IPS DF 4.7 (cell line): ENCODE measurements at regions not wholly inside any gene's neighbourhood (a gene's known extent, or its start where the extent isn't known, plus 50 kb on each side); places are given as distances from the start of the nearest gene placed in this dataset.

ENCODE experiments used
- DNase-seq: peaks from one replicate; pipeline ENCODE4 v3.0.0-alpha.2; 2013; ENCODE audit warnings: low spot score; ENCODE audit errors: extremely low read depth

DNA sequence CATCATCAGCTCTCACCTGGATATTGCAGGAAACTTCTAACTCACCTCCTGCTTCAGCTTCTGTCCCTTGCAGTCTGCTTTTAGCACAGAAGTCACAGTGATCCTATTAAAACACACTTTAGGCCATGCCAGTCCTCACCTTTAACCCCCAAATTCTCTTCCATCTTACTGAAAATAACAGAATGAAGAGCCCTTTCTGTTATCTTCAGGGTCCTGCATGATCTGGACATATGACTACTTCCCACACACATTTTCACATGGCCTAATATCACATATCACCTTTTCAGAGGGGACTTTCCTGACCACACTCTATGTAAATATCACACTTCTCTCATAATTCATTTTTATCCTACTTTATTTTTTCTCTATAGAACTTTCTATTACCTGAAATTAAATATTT is 550.6 kb upstream of the CLINT1 start:
- DNase-seq = no peak

DNA sequence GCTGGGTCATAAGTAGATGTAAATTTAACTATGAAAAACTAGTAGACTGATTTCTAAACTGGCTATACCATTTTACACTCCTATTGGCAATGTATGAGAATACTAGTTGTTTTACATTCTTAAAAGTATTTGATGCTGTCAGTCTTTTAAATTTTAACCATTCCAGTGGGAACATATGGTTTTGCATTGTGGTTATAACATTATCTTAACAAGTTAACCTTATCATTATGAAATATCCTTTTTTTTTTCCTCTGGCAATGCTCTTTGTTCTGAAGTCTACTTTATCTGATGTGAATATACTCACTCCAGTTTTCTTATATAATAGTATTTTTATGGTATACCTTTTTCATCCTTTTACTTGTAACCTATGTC is 548.9 kb upstream of the CLINT1 start:
- DNase-seq = no peak

DNA sequence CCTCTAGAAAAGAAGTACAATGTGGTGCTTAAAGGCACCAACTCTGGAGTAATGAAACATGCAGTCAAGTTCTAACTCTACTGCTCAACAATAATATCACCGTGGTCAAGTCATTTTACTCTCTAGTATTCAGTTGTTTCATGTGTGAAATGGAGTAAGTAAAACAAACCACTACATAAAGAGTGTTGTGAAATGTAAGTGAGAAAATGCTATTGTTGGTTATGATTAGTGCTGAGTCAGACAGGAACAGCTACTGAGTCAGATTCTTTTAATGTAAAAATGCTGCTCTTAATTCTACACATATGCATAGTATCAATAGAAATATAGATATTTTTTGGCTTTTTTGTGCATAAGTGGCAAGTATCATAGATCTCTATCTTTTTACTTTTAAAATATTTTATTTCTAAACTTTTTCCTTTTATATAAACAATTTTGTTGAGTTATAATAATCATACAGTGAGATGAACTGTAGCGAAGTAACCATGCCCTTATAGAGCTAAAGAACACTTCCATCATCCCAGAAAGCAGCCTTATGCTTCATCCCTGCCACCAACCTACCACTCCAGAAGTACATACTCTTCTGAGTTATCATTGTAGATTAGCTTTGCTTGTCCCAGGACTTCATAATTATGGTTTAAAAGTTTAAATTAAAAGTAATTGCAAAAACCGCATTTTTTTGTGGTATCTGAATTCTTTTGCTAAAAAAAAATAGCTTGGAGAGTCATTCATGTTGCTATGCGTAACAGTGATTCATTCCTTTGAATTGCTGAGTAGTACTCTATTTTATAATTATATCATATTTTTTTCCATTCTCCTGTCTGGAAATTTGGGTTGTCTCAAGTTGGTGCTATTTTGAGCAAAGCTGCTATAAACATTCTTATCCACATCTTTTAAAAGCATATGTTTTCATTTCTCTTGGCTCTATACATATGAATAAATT is 548.2 kb upstream of the CLINT1 start:
- DNase-seq = no peak

DNA sequence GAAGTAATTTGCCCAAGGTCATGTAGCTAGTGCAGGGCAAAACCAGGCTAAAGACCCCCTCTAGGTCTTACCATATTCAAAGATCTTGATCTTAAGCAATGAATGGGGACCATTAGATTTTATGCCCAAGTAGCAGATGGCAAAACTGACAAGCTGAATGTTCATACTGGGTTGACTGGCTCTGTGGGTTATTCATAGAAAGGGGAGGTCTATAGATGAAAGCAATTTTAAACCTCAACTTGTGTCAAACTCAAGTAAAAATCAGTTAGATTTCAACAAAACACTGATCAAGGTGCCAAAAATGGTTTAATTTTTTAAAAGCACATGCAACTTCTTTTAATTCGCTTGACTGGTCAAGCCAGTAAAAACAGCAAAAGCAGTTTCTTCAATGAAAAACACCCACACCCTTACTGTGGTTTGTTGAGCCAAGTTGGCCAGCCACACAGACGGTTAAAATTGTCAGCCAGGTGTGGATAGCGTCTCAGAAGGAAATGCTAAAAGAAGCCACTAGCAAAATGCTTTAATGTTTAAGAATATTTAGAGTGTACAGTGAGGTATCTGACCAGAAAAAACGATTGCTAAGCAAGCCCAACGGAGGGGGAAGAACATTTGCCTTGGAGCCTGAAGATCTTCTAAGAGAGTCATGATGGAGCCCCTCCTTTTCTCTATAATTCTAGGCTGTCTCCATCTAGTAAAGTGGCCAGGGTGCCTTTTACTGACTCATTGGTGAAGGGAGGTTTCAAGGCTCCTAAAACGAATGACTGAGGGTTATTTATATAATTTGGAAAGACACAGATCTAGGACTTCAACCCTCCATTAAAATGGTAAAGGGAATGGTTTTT is 539.6 kb upstream of the CLINT1 start:
- DNase-seq = no peak

DNA sequence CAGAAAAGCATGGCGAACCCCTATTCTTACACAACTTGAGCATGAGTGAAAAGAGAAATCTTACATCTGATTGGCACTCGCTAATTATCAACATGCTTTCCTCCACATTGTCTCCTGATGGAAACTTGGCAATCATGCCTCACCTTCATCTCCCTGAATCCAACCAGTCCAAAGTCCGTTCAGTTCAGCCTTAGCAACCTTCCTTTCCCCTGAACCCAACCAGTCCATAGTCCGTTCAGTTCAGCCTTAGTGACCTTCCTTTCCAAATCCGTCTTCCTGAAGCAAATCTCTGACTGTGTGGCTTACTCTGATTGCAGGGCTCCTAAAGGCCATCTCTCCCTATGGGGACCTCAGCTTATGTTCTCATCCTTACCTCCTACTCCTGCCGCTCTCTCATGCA is 538.3 kb upstream of the CLINT1 start:
- DNase-seq = no peak

DNA sequence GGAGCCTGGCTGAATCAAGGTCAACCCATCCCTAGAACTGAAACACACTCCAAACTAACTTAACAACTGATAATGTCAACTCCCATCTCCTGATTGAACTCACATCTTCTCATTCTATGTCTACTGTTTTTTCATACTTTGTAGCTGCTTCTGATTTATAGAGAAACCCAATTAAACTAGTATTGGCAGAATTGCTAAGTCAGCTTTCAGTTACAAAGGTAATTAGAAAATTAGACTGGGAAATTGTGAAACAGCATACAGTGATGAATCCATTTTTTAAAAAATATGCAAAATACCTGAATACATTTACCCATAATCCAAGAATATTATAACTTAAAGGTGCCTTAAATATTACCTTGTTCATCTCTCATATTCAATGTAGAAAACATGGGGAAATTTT is 535.2 kb upstream of the CLINT1 start:
- no peak for DNase-seq

DNA sequence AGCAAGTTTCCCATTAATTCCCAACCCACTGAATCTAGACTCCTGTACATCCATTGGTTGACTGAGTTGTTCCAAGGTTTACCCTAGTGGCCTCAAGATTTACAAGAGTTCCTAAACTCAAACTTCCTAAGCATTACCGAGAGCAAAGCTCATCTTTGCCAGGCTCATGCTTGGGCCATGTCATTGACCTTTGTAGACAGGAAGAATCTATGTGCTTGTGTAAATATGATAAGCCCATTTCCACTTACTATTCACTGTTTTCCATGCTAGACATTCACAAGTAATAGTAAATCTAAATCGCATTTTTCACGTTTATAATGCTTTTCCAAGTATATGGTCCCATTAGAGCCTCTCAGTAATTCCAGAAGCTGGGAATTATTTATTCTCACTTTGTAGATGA is 534.5 kb upstream of the CLINT1 start:
- DNase-seq = no peak

DNA sequence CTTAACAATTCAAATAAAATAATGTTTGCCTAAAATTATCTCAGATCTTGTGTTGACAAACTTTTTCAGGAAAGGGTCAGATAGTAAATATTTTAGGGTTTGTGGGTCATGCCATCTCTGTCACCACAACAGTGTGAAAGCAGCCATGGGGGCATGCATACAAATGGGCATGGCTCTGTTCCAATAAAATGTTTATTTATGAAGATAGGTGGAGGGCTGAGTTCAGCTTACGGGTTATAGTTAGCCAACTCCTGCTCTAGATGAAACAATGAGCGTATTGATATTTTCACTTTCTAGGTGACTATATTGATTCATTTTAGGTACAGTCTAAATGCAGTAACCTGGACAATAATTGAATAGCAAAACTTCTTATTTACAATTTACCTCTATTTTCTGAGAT is 533.8 kb upstream of the CLINT1 start:
- no peak for DNase-seq

DNA sequence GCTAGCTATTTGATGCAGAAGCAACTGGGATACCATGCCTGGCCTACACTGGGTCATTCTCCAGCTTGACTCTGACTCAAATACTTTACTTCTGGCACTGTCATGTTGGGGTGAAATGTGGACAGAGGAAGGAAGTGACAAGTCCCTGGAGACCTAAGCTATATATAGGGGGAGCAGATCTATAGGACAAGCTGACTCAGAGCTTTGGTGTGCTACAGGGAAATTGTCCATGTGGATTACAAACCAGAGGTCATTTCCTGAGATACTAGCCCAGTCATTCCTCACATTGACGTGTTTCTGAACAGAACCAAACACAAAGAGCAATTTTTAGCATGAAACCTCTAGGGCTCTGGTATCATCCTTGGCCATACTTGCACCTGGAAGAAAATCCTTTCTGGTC is 531.6 kb upstream of the CLINT1 start:
- no peak for DNase-seq

DNA sequence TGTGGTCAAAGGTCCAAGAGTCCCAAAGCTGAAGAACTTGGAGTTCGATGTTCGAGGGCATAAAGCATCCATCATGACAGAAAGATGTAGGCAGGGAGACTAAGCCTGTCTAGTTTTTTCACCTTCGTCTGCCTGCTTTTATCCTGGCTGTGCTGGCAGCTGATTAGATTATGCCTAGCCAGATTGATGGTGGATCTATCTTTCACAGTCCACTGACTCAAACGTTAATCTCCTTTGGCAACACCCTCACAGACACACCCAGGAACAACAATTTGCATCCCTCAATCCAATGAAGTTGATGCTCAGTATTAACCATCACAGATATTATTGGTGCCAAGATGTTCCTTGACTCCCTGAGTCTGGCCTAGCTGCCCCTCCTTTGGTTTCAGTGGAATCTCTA is 530.8 kb upstream of the CLINT1 start:
- no peak for DNase-seq

DNA sequence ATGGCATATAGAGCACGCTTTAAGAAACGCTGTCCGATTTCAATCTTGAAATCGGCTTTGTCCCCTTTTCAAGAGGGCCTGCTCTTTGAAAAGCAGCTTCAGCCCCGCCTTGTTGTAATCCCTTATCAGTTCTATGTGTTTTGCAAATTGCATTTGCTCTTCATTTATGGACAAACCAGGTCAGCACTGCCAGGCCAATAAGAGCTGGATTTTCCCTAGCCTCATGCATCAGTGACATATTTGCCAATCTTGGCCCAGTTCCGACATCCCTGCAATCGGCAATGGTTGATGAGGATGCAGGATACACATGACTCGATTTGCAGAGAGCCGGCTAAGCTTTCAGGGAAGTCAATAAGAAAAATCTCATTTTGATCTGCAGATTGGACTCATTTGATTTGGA is 529.1 kb upstream of the CLINT1 start:
- no peak for DNase-seq

DNA sequence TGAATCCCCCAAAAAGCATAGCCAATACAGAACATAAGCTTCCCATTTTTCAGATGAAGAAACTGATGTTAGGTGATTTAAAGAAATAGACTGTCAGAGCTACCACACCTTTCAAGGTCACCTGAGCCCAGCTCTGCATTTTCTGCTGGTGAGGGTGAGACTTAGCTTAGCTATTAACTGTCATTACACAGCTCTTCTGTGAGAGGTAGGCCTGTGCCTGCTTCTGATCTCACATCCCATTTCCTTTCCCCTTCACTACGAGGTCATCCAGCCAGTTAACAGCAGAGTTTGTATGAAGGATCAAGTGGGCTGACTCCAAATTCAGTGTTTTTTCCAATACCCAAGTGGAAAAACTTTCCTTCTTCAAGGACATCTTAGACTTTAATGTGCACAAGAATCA is 528.6 kb upstream of the CLINT1 start:
- no peak for DNase-seq

DNA sequence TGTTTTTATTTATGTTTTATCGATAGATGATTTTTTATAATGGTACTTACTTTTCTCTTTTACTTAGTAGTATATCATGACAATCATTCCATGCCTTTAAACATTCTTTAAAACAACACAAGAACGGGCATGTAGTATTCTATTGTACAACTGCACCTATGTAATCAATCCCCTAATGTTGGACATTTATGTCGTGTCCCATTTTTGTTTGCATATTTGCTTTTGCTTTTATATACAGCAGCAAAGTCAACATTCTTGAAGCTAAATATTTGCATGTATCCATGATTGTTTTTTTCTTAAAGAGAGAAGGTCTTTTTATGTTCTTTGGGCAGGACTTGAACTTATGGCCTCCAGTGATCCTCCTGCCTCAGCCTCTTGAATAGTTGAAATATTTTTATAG is 527.0 kb upstream of the CLINT1 start:
- DNase-seq = no peak

DNA sequence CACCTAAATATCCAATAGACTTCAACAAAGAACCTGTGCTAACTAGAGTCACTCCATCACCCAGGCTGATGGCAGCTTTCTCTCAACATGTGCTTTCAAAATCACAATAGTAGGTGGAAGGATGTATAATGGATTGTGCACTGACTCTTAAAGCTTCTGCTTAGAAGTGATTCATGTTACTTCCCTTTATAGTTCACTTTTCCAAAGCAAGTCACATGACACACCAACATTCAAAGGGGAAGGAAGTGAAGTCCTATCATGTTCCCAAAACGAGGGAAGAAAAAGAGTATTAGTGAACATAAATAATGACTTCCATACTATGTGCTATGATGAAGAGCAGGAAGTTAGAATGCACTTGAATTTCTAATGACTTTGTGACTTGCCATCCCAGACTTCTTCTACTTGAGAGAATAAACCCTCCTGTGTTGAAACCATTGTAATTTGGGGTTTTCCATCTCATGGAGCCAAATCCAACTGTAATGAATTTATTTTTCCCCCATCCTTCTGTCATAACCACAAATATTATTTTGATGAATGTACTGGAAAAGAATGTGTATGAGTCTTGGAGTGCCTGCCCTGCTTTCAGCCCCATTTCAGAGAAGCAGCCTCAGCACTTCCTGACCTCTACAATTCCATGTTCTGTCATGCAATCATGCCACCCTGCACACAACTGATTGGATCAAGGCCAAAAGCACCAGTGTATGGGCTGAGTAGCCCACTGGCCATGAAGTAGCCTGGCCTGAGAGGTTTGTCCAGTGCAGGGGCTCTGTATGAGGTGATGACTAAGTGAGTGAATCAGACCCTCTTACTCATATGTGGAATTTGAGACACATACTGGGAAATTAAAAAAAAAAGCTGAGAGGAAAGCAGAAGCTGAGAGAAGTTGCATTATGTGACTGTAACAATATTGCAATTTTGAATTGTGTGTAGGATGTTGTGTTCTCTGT is 525.9 kb upstream of the CLINT1 start:
- DNase-seq = no peak

DNA sequence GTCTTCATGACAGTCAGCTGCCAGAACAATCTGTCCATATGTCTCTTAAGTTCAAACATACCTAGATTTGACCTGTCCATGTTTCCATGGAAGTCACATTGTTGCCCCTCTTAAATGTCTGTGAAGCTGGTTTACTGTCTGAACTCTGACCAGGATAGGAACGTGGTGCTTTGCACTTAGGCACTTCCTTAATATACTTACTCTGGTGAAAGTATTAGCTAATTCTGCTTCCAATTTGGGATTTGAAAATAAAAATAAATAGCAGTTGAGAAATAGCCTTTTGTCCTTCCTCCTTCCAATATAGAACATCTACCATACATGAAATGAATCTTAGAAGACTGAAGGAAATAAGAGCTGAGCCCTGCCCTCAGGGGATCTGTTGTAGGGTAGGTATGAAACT is 524.5 kb upstream of the CLINT1 start:
- DNase-seq = no peak

DNA sequence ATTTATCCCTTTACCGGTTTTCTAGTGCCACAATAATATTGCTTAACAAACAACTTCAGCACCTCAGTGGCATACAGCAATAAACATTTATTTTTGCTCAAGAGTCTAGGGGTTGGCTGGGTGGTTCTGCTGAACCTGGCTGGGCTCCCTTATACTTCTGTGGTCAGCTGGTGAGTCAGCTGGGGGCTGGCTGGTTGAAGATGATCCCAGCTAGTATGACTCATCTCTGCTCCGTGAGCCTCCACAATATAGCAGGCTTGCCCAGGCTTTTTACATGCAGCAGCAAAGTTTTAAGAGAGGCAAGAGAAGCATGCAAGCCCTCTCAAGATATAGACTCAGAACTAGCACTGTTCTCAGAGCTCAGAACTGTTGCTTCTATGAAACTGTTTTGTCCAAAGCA is 523.5 kb upstream of the CLINT1 start:
- DNase-seq = peak; percentile 9

DNA sequence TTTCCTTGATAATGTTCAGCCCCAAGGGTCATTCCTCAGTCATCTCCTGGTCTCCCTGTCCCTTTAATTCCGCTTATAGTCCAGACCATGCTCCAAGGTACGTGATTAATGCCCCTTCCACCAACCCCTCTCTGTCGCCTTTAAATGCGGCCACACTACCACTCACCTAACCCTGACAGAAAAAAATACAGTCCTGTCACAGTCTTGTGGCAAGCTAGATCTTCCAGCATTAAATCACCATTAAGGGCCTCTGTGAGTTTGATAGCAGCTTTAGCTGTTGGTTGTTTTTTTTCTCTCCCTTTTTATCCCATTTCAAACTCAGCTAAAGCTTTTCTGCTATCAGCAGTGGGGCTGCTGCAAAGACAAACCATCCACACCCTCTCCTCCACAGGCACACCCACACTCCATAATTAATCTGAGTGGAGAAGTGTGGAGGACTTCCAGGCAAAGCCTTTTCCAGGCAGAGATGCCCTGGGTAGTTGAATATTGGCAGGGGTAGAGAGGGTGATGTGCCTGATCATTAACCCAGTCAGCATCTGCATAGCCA is 522.7 kb upstream of the CLINT1 start:
- no peak for DNase-seq

DNA sequence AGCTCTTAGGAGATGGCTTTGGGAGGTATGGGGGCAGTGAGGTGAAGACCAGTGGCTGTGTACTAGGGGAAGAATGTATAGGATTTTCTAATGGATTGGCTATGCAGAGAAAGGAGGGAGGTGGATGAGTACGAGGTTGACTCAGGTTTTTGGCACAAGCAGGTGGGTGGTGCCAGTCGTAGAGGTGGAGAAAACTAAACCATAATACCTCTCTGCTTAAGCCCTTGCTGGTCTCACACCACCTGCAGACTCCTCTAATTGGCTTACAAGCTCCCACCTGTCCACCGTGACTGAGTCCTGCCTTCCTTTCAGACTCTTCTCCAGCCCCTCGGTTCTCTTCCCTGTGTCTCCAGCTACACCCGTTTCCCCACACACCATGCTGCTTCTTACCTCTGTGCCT is 521.7 kb upstream of the CLINT1 start:
- no peak for DNase-seq

DNA sequence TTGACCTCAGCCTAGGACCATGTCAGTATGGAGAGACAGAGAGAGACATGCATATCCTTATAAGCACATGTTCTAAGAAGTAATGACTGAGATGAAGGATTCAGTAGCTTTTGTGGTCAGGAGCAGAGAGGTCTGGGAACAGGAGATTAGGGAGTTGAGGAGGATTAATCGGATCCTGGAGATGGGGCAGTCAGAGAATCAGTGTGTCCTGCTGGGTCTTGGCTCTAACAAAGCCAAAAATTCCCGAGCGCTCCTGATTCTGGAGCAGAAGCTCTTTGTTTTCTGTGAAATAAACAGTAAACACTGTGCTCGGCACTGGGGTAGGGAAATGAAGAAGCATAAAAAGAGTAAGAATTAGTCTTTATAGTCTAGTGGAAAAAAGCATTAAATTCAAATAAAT is 520.0 kb upstream of the CLINT1 start:
- no peak for DNase-seq

DNA sequence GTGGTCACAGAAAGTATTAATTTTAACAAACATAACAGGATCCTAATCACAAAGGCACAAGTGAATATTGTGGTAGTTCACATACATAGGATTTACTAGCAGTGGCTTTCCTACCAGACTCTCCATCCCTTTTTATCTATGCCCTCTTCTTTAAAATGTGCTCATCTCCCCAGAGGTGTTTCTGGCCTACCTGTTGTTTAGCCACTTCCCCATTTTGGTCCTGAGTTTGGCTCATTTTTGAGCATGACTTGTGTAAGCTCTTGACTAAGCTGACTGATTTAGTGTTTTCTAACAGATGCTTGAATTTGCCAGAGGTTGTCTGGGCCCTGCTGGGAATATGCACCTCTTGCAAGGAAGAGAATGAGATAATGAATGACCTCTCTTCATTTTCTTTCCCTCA is 517.7 kb upstream of the CLINT1 start:
- no peak for DNase-seq

DNA sequence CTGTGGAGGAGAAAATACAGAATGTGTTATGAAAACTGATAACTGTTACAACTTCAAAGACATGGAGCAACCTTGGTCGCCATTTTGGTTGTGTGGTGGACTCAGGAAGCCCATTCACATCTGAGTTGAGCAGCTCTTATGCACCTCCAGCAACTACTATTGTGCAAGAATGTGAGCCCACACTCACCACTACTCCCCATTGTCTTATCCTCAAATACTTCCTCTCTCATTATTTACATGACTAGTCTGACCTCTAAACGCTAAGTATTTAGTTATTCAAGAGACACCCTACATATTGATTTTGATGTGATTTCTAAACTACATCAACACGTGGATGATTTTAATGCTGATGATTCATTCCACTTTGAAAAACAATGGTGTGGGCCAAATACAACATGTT is 516.6 kb upstream of the CLINT1 start:
- DNase-seq = no peak
